ENCODE measurements at regions not wholly inside any gene's neighbourhood (a gene's known extent, or its start where the extent isn't known, plus 50 kb on each side); places are given as distances from the start of the nearest gene placed in this dataset.

DNA sequence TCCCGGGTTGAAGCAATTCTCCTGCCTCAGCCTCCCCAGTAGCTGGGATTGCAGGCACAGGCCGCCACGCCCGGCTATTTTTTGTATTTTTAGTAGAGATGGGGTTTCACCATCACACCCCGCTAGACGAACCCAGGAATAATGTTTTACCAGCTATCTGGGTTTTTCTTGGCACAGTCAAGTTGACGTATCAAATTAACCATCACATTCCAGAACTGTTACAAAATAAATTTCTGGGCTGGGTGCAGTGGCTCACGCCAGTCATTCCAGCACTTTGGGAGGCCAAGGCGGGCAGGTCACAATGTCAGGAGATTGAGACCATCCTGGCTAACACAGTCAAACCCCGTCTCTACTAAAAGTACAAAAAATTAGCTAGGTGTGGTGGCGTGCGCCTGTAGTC lies 501.2 kb downstream of the SHISA9 start:
- Histone ChIP-seq H3K9me3 (replicated peaks in 1 of 2; ENCODE audit: control insufficient read depth in 1 of 2, insufficient read depth in 1 of 2, low read length in 2 of 2) (peaks cover 0 to 7% of the 10 kb centered on the region in 2 donors), H3K27me3 (ENCODE audit: control insufficient read depth in 2 of 2, insufficient read depth in 2 of 2, low read length in 2 of 2) (no peaks in the 10 kb centered on the region), H2AFZ (ENCODE audit: insufficient read depth, low read depth, low read length, poor library complexity, severe bottlenecking) (no peak overlapping the region), H3K4me3 (replicated peaks in 1 of 3; ENCODE audit: low read depth in 2 of 3, low read length in 3 of 3) (no peak overlapping the region), H3K4me2 (replicated peaks; ENCODE audit: extremely low read depth, low read length, poor library complexity, severe bottlenecking) (no peak overlapping the region), H3K36me3 (replicated peaks in 1 of 2; ENCODE audit: control insufficient read depth in 1 of 2, insufficient read depth in 2 of 2, low read length in 2 of 2) (no peaks in the 10 kb centered on the region), H4K20me1 (ENCODE audit: insufficient read depth, low read length) (no peaks in the 10 kb centered on the region), H3K27ac (ENCODE audit: low read depth in 1 of 2, low read length in 2 of 2) (no peak overlapping the region), H3K4me1 (ENCODE audit: control insufficient read depth in 1 of 2, insufficient read depth in 2 of 2, low read length in 2 of 2) (no peaks in the 10 kb centered on the region), H3K79me2 (ENCODE audit: insufficient read depth, low read length) (no peaks in the 10 kb centered on the region), H3K9ac (ENCODE audit: insufficient read depth, low read length, poor library complexity, severe bottlenecking) (no peak overlapping the region)
- Mint-ChIP-seq H3K4me3 (no peak overlapping the region), H3K9me3 (peaks cover 2 to 8% (median 6%) of the 10 kb centered on the region in 7 donors), H3K27ac (no peak overlapping the region), H3K36me3 (no peaks in the 10 kb centered on the region), H3K27me3 (ENCODE audit: low read depth in 3 of 3) (peaks cover 0 to 2% (median 0%) of the 10 kb centered on the region in 3 donors), H3K4me1 (no peaks in the 10 kb centered on the region)
- TF ChIP-seq, protein P1, sequence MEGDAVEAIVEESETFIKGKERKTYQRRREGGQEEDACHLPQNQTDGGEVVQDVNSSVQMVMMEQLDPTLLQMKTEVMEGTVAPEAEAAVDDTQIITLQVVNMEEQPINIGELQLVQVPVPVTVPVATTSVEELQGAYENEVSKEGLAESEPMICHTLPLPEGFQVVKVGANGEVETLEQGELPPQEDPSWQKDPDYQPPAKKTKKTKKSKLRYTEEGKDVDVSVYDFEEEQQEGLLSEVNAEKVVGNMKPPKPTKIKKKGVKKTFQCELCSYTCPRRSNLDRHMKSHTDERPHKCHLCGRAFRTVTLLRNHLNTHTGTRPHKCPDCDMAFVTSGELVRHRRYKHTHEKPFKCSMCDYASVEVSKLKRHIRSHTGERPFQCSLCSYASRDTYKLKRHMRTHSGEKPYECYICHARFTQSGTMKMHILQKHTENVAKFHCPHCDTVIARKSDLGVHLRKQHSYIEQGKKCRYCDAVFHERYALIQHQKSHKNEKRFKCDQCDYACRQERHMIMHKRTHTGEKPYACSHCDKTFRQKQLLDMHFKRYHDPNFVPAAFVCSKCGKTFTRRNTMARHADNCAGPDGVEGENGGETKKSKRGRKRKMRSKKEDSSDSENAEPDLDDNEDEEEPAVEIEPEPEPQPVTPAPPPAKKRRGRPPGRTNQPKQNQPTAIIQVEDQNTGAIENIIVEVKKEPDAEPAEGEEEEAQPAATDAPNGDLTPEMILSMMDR (IDR thresholded peaks at IDR 0.05): no peak
- DNase-seq: no peak
- intact Hi-C loops (cut with micrococcal nuclease): no loop called here
- 100% methylated on average over 3 of the region's 12 CpGs for WGBS (ENCODE audit: insufficient coverage)

DNA sequence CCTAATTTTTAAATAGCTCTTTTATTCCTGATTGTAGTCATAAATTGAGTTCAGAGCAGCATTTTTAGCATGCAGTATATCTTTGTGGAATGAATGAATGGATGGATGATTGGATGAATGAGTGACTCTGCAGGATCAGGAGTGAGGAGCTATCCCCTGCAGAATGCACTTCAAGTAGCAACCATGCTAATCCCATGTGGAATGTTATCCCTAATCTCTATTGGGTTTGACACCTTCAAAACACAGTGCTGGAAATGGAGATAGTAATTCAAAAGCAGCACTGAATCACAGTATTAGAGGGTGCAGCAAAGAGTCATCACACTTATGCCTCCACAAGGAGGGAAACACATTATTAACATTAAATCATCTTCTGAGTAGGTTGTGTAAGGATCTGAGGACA lies 501.9 kb downstream of the SHISA9 start:
- no peaks in the 10 kb centered on the region for H3K36me3 Mint-ChIP-seq
- Histone ChIP-seq H3K4me1 (ENCODE audit: control insufficient read depth in 1 of 2, insufficient read depth in 2 of 2, low read length in 2 of 2) (no peaks in the 10 kb centered on the region), H3K27me3 (ENCODE audit: control insufficient read depth in 2 of 2, insufficient read depth in 2 of 2, low read length in 2 of 2) (no peaks in the 10 kb centered on the region), H3K79me2 (ENCODE audit: insufficient read depth, low read length) (no peaks in the 10 kb centered on the region), H3K4me2 (replicated peaks; ENCODE audit: extremely low read depth, low read length, poor library complexity, severe bottlenecking) (no peak overlapping the region), H4K20me1 (ENCODE audit: insufficient read depth, low read length) (no peaks in the 10 kb centered on the region), H3K4me3 (replicated peaks in 1 of 3; ENCODE audit: low read depth in 2 of 3, low read length in 3 of 3) (no peak overlapping the region), H3K9ac (ENCODE audit: insufficient read depth, low read length, poor library complexity, severe bottlenecking) (no peak overlapping the region), H3K27ac (ENCODE audit: low read depth in 1 of 2, low read length in 2 of 2) (no peak overlapping the region), H2AFZ (ENCODE audit: insufficient read depth, low read depth, low read length, poor library complexity, severe bottlenecking) (no peak overlapping the region), H3K36me3 (replicated peaks in 1 of 2; ENCODE audit: control insufficient read depth in 1 of 2, insufficient read depth in 2 of 2, low read length in 2 of 2) (no peaks in the 10 kb centered on the region), H3K9me3 (replicated peaks in 1 of 2; ENCODE audit: control insufficient read depth in 1 of 2, insufficient read depth in 1 of 2, low read length in 2 of 2) (peaks cover 0 to 7% of the 10 kb centered on the region in 2 donors)
- H3K27me3 Mint-ChIP-seq (ENCODE audit: low read depth in 3 of 3): peaks cover 0 to 2% (median 0%) of the 10 kb centered on the region in 3 donors
- peaks cover 0 to 8% (median 6%) of the 10 kb centered on the region in 7 donors for H3K9me3 Mint-ChIP-seq
- no peak overlapping the region for H3K4me3 Mint-ChIP-seq
- intact Hi-C loops (cut with micrococcal nuclease): no loop called here
- H3K4me1 Mint-ChIP-seq: no peaks in the 10 kb centered on the region
- H3K27ac Mint-ChIP-seq: no peak overlapping the region
- TF ChIP-seq, protein P1 (IDR thresholded peaks at IDR 0.05): no peak
- no peak for DNase-seq

Measured in CD14-positive monocyte (primary cell).